Heart right ventricle (tissue), 16 donors: ENCODE measurements at regions not wholly inside any gene's neighbourhood (a gene's known extent, or its start where the extent isn't known, plus 50 kb on each side); places are given as distances from the start of the nearest gene placed in this dataset.

Source experiments
- ATAC-seq, 8 donors: fragments of 200-7000 bp; cut with Tn5 transposase; one replicate each; pipeline ENCODE4 v1.9.1; 2020; ENCODE audit warnings: mild to moderate bottlenecking in 8 of 8, moderate library complexity in 8 of 8, moderate number of reproducible peaks in 1 of 8
- DNase-seq, 2 donors: peaks; one replicate each; pipeline ENCODE4 v3.0.0-alpha.2; 2020
- H3K27ac ChIP-seq, 10 donors: fragments of 200-600 bp; sonication (generic) in 2 of 10; one replicate each; pipeline versions ENCODE4 v1.5.0 to v1.8.0; 2020 to 2022; ENCODE audit warnings: mild to moderate bottlenecking in 3 of 10
- H3K27me3 ChIP-seq, 7 donors: fragments of 200-600 bp; one replicate each; pipeline ENCODE4 v1.8.0; 2021 to 2022; ENCODE audit warnings: mild to moderate bottlenecking in 2 of 7
- H3K36me3 ChIP-seq, 9 donors: fragments of 200-600 bp; sonication (generic) in 1 of 9; one replicate each; pipeline versions ENCODE4 v1.5.0 to v1.8.0; 2020 to 2022; ENCODE audit warnings: mild to moderate bottlenecking in 2 of 9
- H3K4me1 ChIP-seq, 9 donors: fragments of 200-600 bp; sonication (generic) in 1 of 9; one replicate each; pipeline versions ENCODE4 v1.5.0 to v1.8.0; 2020 to 2022; ENCODE audit warnings: mild to moderate bottlenecking in 4 of 9
- H3K4me3 ChIP-seq, 10 donors: fragments of 200-600 bp; sonication (generic) in 2 of 10; one replicate each; pipeline versions ENCODE4 v1.5.0 to v1.8.0; 2020 to 2022; ENCODE audit warnings: mild to moderate bottlenecking in 7 of 10, moderate library complexity in 2 of 10
- H3K9me3 ChIP-seq, 11 donors: fragments of 200-600 bp in 10 of 11; sonication (generic) in 2 of 11; one replicate each; pipeline versions ENCODE4 v1.5.0 to v1.8.0; 2013 to 2022; ENCODE audit warnings: mild to moderate bottlenecking in 2 of 11, control low read depth in 1 of 11, moderate library complexity in 1 of 11
- CTCF ChIP-seq, 9 donors: fragments of 200-600 bp; sonication (generic) in 2 of 9; IDR thresholded peaks; one replicate each; pipeline versions ENCODE4 v1.5.0 to v1.8.0; 2021 to 2022; ENCODE audit warnings: antibody characterized with exemption in 9 of 9, mild to moderate bottlenecking in 5 of 9, moderate library complexity in 1 of 9
- WGBS, 2 donors: extraction: QIAGEN DNeasy Blood & Tissue Kit; methylation state at CpG; one replicate each; pipeline ENCODE4 v1.1.7; 2013; ENCODE audit warnings: inconsistent platforms in 1 of 2; 5-methylcytosine and 5-hydroxymethylcytosine counted together
- intact Hi-C, 10 donors: fragments of 100-400 bp; cut with DNase I; formaldehyde crosslinking; loops; one replicate each; pipeline versions ENCODE4 v1.11.1 to v1.14.2; 2022
- donor health status: Arrhythmogenic right ventricular cardiomyopathy.
- donor health status: ischemic (EF 13 %, LVEDD 7.1; RV severe dilation, severe dysfunction).
- donor health status: healthy with polysubstance abuse.
- donor health status: DM: no; HTN: yes; CAD: no.
- donor health status: DM: no; HTN: no; CAD: no.
- donor health status: ischemic (EF 25% LVEDD 6.9; RV normal size, moderate dysfunction).
- donor health status: ischemic (EF 25% LVEDD 5.7; RV mildly dilated, moderate dysfunction).
- donor health status: healthy.
- donor health status: DM: yes; HTN: yes; CAD: no.
- donor health status: Ischemic cardiomyopathy.
- donor health status: ischemic (EF 35%, LVEDD 5.7; RV mildly dilated, moderate dysfunction).
- donor health status: nonischemic (EF 11% LVEDD 7.7; RV severe dilation, severe dysfunction).
- donor health status: DM: yes; HTN: yes; CAD: no.
- donor health status: PGD.
- donor health status: ischemic (EF 29% LVEDD 5.4; RV normal size, mild dysfunction).
- donor health status: nonischemic (EF 23%, LVEDD 6.1; RV moderate dilation, normal function).

GRCh38 chr10:121130382-121130781, 279.2 kb downstream of the WDR11 start:
- no peak overlapping the region for H3K4me3 ChIP-seq
- no peak for TF ChIP-seq CTCF (IDR thresholded peaks at IDR 0.05)
- H3K36me3 ChIP-seq: no peaks in the 10 kb centered on the region
- no peak overlapping the region for H3K27ac ChIP-seq
- ATAC-seq: no peak
- DNase-seq: no peak
- H3K27me3 ChIP-seq: peaks cover 0 to 13% (median 0%) of the 10 kb centered on the region in 7 donors
- intact Hi-C loops: no loop called here
- H3K4me1 ChIP-seq: no peaks in the 10 kb centered on the region
- H3K9me3 ChIP-seq: no peaks in the 10 kb centered on the region
- WGBS, 2 donors: 90 to 91% methylated on average over 5 of the region's 5 CpGs

GRCh38 chr10:121131014-121131413, 279.9 kb downstream of the WDR11 start:
- Histone ChIP-seq H3K4me1 (no peaks in the 10 kb centered on the region), H3K36me3 (no peaks in the 10 kb centered on the region), H3K27me3 (peaks cover 0 to 15% (median 0%) of the 10 kb centered on the region in 7 donors), H3K27ac (no peak overlapping the region), H3K4me3 (no peak overlapping the region), H3K9me3 (no peaks in the 10 kb centered on the region)
- DNase-seq (no peak), ATAC-seq (no peak)
- intact Hi-C loops: no loop called here
- WGBS, 2 donors: 56 to 61% methylated on average over 5 of the region's 5 CpGs
- TF ChIP-seq CTCF (IDR thresholded peaks at IDR 0.05): no peak

GRCh38 chr10:121131426-121132265, 280.5 kb downstream of the WDR11 start:
- Histone ChIP-seq H3K27ac (no peak overlapping the region), H3K36me3 (no peaks in the 10 kb centered on the region), H3K4me3 (no peak overlapping the region), H3K4me1 (no peaks in the 10 kb centered on the region), H3K27me3 (peaks cover 0 to 18% (median 0%) of the 10 kb centered on the region in 7 donors), H3K9me3 (no peaks in the 10 kb centered on the region)
- ATAC-seq: no peak
- intact Hi-C loops: no loop called here
- WGBS, 2 donors: 56 to 60% methylated on average over 9 of the region's 9 CpGs
- no peak for TF ChIP-seq CTCF (IDR thresholded peaks at IDR 0.05)
- DNase-seq: no peak

GRCh38 chr10:121132273-121132672, 281.1 kb downstream of the WDR11 start:
- H3K27ac ChIP-seq: no peak overlapping the region
- H3K27me3 ChIP-seq: peaks cover 0 to 14% (median 0%) of the 10 kb centered on the region in 7 donors
- H3K36me3 ChIP-seq: no peaks in the 10 kb centered on the region
- 77 to 96% methylated on average over 1 of the region's 1 CpG for WGBS, 2 donors
- no peak overlapping the region for H3K4me3 ChIP-seq
- no peaks in the 10 kb centered on the region for H3K4me1 ChIP-seq
- no peak for DNase-seq
- intact Hi-C loops: no loop called here
- no peaks in the 10 kb centered on the region for H3K9me3 ChIP-seq
- no peak for TF ChIP-seq CTCF (IDR thresholded peaks at IDR 0.05)
- no peak for ATAC-seq
